Fibroblast of peridontal ligament (primary cell): ENCODE measurements at regions not wholly inside any gene's neighbourhood (a gene's known extent, or its start where the extent isn't known, plus 50 kb on each side); places are given as distances from the start of the nearest gene placed in this dataset.

Experiments used
- DNase-seq: peaks from one replicate; pipeline ENCODE4 v3.0.0-alpha.2; 2010; ENCODE audit errors: extremely low read depth

DNA sequence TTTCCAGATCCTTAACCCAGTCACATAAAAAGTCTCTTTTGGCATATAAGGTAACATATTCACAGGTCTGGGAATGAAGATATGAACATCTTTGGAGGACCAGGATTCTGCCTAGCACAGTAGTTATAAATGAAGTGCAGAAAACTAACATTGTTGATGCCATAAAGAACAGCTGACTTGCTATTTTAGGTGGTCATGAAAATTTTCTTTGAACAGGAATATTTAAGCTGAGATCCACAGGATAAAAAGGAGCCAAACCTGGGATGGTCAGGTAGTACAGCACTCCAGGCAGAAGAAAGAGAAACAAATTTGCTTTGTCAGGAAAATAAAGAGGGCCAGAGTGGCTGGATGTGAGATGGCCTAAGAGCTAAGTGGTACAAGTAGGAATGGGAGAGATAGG lies 80.0 kb downstream of the CENPW start:
- DNase-seq: no peak

DNA sequence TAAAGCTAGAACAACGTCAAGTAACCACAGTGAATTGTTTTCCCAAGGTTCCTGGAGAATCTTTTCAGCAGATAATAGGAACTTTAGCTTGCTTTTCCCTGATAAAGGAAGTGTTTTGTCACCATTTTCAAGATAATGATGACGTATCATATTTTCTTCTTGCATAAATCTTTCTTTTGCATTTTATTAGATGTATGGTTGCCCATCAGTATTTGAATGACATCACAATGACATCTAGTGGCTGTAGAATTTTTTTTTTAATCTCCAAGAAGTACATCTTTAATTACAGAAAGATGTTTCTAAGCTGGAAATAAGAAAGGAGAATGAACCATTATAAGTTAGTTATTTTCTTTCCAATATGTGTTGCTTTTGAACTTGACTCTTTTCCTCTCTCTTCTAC lies 83.0 kb downstream of the CENPW start:
- DNase-seq: peak; percentile 8

DNA sequence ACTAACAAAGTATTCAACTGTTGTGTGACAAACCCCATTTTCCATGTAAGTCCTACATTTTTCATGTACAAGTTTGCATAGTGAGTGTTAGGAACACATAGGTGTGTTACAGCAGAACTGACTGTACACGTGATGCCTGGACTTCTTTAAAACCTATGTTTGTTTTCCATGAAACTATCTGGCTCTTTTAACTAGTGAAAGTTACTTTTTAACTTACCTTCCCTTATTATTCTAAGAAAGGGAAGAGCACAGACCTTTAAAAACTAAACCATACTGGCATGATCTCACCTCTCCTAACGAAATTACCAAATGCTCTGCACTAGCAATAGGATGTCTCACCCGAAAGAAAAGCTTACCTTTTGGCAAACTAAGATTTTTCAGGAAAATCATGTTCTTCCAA lies 87.8 kb downstream of the CENPW start:
- DNase-seq: no peak

DNA sequence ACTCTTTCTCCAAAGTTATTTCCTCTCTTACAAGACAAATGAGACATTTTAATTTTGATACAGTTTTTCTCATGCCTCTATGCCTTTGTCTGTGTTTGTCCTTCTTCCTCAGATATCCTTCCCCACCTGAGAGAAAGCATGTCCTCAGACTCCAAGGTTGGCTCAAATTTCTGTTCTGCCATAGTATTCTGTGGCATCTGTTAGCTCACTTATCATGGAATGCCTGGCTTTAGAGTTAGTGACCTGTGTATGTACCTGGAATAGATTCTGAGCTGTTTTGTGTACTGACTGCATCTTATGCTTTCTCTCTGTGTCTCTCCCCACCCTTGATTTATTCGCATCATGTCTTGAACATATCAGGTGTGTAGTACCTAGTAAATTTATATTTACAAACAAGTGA lies 90.0 kb downstream of the CENPW start:
- DNase-seq: no peak

DNA sequence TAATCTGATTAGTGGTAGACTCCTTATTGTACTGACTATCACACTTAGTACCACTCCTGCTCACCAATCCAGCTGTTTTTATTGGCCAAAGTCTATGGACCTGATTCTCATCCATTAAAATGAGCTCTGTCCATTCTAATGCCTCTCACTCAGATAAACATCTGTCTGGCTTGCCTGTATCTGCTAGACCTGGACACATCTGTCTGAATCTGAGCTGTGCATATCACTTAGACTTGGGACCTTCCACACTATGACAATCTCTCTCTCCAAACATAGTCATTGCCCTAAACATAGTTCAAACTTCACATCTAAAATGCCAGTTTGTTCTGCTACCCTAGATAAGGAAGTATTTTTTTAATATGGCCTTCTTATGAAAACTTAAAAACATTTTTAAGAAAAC lies 92.6 kb downstream of the CENPW start:
- DNase-seq: no peak

DNA sequence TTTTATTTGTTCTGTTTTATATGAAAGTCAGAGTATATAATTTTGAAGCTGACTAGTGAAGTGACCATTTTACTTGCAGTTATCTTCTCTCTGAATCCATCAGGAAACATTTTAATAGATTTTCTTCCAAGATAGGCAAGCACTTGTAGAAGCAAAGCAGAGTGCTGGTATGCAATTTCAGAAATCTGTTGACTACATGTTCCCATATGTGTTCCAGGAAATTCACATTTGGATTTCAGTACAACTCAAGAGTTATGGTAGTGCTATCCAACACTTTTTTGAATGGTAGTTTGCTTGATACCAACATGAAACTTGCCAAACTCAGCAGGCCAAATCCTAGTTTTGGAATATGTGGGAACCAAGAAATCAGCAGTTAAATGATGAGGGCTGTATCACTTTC lies 94.0 kb downstream of the CENPW start:
- no peak for DNase-seq

DNA sequence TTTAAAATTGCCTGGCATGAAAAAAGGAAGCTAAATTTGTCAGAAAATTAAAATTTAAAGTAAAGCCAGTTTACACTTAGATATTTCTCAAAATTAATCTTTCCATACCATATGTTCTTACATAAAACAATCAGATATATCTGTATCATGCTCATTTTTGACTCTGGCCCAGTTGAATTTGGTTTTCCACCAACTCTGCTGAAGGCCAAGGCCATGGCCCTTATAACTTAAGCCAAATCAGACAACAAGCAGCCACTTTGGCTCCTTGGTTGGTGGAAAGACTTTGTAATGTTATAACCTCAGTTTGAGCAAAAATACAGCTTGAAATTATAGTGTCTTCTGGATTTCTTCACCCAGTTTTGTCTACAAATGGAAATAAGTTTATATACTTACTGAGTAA lies 97.3 kb downstream of the CENPW start:
- no peak for DNase-seq

DNA sequence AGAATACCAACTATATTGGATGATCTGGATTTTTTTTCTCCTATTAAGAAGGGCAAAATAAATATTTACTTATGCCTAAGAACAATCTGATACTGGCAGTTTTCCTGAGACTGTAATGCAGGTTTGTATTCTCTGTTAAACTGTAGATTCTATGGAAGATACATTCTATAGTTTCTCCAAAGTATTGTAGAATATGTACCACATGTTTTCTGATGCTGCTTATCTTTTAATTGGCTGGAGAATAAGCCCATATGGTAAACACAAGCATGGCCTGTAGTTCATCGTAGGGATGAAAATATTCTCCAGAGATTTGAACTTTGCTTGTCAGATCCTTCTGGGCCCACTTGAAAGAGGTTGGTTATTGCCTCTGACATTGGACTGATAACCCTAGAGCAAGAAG lies 99.1 kb downstream of the CENPW start:
- no peak for DNase-seq

DNA sequence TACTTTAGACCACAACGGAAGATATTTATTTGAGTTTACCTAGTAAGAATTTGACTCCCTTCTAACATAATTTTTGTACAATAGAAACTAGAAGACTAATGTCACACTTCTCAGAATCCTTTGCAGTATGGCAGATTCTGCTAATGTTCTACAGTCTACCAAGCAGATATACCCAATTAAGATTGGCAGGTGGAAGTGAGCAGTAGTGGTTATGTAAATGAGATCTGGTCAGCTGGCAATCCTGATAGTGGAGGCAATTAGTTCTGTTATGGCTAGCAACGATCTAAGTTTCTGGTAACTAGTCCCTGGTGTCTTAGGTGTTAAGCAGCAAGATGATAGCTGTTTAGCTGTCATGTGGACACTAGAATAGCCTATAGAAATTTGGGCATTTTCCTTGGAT lies 101.0 kb downstream of the CENPW start:
- no peak for DNase-seq

DNA sequence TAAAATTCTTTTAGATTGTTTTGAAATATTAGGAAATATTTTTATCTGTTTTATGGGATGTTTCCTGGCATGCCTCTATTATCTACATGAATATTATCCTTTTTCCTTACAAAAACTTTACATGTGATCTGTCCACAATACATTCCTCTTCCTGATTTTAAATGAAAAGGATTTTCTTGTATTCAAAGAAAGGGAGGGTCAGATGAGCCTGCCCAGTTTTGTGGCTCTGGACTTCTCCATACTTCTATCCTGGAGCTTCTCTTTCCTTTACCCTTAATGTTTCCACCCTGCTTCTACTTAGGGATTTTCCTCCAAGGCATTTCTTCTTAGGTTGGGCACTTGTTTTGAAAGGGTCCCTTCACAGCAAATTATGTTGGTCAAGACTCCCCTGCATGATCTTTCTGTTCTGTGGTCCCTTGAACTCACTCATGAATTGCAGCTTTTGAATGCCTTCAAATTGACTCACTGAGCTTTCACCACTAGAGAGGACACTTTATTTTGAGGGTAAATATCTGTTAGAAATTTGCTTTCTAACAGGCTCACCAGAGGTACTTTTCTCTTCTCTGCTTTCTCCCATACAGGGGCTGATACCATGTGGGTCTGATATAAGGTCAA lies 104.9 kb downstream of the CENPW start:
- peak; percentile 46 for DNase-seq

DNA sequence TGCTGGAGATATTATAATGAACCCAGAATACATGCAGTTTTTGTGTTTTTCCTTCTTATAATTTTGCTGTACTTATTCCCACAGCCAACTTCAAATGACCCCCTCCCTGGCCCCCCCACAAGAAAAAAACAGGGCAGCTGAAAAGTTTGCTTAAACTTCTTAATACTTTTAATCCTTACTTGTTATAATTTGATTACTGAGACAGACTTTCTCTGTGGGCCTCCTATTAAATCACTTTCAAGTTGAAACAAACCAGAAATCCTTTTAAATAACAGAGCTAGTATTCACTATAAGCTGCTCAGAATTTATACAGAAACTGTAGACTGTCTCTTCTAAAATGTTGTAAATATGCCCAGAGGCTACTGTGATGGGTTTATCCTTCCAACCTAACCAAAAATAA lies 106.3 kb downstream of the CENPW start:
- no peak for DNase-seq

DNA sequence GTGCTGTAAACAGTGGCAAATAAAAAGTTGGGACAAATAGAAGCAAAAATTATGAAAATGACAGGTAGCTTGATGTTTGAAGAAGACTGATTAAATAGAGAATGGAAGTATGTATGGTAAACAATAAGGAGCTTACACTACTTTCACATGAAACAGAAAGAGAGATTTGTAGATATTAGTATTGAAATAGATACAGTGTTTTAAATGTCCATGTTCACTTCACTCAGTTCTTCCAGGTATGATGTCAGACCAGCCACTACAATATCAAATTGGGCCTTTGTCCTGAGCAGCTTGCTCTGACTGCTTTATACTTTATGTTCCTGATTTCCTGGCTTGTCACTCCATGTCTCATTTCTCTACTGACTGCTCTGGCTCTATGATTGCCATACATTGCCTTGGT lies 107.5 kb downstream of the CENPW start:
- no peak for DNase-seq

DNA sequence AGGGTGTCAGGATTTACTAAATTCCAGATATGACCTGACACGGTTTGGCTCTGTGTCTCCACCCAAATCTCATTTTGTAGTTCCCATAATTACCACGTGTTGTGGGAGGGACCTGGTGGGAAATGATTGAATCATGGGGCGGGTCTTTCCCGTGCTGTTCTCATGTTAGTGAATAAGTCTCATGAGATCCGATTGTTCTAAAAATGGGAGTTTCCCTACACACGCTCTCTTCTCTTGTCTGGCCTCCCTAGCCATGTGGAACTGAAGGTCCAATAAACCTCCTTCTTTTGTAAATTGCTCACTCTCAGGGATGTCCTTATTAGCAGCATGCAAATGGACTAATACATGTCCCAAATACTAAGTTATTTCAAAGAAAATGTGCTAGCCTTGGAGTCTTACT lies 121.1 kb downstream of the CENPW start:
- DNase-seq: no peak

DNA sequence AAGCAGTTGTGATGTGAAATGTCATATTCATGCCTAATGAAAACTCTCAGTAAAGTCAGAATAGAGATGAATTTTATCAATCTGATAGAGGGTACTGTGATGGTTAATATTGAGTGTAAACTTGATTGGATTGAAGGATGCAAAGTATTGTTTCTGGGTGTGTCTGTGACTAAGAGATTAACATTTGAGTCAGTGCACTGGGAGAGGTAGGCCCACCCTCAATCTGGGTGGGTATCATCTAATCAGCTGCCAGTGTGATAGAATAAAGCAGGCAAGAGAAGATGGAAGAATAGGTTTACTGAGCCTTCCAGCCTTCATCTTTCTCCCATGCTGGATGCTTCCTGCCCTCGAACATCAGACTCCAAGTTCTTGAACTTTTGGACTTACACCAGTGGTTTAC lies 124.3 kb downstream of the CENPW start:
- no peak for DNase-seq

DNA sequence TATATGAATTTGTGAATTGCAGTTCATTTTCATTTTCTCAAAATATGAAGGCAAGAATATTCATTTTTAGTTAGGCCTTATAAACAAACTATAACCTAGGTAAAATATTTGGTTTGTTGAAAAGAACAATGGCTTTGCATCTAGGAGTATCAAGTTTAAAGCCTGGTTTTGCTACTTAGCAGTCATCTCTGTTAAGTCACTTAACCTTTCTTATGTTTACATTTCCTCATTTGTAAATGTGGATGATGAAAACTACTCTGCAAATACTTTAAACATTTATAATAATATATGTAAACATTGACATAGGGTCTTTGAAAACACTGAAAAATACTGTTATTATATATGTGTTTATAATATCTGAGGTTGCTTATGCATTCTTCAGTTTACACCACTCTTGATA lies 135.5 kb downstream of the CENPW start:
- no peak for DNase-seq

DNA sequence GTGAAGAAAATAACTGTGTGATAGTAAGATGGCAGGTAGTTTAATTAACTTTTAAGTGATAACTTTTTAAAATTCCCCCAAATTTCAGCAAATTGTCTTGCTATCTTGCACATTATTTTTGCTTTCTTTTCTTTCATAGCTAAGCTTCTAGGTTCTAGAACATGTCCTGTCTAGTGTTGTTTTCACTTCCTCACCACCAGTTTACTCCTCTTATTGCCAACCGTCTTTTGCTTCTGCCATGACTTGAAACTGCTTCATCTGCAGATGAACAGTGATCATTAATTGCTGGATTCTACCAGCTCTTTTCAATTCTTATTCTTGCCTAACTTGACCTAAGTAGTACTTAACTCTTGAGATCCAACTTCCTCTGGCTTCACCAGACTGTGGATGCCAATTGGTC lies 137.8 kb downstream of the CENPW start:
- no peak for DNase-seq

DNA sequence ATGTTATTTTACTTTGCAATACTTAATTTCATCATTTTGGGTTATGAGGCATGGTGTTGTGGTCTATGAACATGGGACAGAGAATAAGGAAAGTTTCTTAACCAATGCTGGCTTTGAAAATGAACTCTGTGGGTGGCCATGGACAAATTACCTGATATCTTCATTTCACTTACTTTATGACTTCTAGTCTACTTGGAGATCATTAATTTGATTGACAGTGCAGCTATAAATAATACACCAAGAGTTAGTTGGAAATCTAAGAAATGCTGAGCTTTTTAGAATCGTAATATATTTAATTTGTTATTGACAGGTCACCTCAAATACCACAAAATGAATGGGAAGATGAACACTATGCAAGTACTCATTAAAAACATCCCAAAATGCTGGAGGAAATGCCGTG lies 140.4 kb downstream of the CENPW start:
- no peak for DNase-seq

DNA sequence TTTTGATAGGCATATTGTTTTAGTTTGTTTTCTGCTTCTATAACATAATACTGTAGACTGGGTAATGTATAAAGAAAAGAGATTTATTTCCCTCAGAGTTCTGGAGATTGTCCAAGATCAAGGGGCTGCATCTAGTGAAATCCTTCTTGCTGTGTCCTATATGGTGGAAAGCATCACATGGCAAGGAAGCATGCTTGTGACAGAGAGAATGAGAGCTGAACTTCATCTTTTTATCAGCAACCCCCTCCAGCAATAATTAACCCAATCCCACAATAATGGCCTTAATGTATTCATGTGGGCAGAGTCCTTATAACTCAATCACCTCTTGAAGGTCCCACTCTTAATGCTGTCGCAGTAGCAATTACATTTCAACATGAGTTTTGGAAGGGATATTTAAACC lies 141.4 kb downstream of the CENPW start:
- no peak for DNase-seq

DNA sequence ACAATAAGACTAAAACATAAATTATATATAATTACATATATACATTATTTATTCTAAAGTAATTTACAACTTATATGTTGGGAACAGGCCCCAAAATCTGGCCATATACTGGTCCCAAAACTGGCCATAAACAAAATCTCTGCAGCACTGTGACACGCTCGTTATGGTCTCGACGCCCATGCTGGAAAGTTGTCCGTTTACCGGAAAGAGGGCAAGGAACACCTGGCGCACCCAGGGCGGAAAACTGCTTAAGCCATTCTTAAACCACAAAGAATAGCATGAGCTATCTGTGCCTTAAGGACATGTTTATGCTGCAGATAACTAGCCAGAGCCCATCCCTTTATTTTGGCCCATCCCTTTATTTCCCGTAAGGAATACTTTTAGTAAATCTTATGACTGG lies 164.9 kb downstream of the CENPW start:
- DNase-seq: no peak

DNA sequence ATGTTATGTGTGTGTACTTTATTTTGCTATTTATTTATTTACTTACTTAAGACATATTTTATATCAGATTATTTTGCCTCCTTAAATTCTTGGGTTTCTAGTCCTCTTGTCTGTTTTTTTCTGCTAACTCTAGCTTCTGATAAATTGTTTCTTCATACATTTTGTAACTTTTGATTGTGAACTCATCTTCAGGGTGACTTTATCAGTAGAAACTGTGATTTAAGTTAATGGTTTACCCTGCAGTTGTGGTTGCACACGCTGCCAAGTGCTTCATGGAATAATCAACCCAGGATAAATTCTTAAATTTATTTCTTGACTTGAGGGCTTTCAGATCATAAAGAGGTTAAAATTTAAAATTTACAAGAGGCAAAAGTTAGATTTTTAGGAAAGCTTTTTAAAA lies 173.3 kb downstream of the CENPW start:
- no peak for DNase-seq

DNA sequence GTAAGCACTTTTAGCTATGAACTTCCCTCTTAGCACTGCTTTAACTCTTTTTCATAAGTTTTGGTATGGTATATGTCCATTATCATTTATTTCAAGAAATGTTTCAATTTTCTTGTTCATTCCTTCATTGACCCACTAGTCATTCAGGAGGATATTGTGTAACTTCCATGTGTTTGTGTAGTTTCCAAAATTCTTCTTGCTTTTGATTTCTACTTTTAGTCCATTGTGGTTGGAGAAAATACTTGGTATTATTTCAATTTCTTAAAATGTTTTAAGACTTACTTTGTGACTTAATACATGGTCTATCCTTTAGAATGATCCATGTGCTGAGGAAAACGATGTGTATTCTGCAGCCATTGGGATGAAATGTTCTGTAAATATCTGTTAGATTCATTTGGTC lies 176.5 kb downstream of the CENPW start:
- peak; percentile 73 for DNase-seq

DNA sequence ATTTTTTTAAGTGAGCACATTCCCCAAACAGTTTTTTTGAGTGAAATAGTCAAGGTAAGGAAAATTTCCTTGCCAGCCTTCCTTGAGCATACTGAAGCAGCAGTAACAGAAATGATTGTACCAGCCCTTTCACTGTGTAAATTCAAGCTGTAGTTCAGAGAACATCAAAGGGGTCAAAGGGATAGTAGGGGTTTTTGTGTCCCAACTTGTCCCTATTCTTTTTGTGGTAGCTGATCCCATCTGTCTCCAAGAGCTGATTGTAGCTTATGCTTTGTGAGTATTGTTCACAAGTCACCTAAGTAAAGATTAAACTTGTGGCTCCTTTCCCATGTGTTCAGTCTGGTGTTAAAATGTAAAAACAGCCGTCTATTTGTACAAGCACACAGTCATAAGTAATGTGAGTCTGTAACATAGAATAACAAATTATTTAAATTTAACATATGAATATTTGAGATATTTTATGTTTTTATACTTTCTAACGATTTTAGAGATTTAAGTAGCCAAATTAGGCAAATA lies 185.0 kb downstream of the CENPW start:
- DNase-seq: no peak

DNA sequence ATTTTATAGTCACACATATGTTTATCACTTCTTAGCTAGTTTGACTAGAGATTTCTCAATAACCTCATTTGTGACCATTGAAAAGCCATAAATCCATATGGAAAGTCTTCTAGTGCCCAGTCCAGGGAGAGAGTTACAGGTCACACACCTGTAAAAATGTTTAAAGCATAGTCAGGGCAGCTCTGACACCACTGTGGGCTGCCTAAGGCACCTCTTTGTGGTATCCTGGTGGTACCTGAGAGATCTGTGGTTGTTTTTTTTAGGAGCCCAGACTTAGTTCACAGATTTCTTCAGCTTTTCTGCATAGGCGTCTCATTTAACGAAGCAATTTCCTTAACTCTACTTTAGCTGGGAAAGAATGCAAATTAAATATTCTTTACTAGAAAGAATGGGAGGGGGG lies 186.6 kb downstream of the CENPW start:
- no peak for DNase-seq

DNA sequence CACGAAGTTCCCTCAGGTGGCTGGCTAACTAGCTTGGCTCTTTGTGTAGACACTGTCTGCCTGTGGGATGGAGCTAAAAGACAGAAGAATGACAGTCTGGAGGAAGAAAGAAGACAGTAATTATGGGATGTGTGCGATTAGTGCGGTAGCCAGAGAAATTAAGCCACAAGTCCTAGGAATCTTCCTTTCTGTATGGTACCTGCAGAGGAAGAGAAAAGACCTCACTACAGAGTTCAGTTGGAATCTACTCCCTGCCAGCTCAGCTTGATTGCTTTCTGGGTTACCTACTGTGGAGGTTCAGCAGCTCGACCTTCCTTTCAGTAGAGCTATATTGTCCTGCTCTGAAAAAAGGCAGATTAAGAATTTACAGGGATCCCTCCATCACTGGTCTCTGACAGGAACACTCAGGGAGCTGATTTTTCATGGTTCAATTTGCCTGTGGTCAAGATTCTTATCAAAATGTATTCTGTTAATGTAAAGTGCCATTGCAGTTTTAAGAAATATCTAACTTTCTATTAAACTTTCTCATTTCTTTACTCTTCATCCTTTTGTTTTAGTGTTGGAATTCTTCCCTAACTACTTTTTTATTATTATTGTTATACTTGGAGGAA lies 187.2 kb downstream of the CENPW start:
- DNase-seq: no peak
